Epidermal melanocyte (primary cell): ENCODE measurements at regions not wholly inside any gene's neighbourhood (a gene's known extent, or its start where the extent isn't known, plus 50 kb on each side); places are given as distances from the start of the nearest gene placed in this dataset.

Experiments used
- DNase-seq: peaks from one replicate; pipeline ENCODE4 v3.0.0; 2011; ENCODE audit warnings: low spot score; ENCODE audit not compliant: insufficient read length

- no peak for DNase-seq
Measured at GRCh38 chr9:13054389-13054788, 225.1 kb downstream of the MPDZ start.
